Psoas muscle (tissue), 7 donors: ENCODE measurements at regions not wholly inside any gene's neighbourhood (a gene's known extent, or its start where the extent isn't known, plus 50 kb on each side); places are given as distances from the start of the nearest gene placed in this dataset.

Experiments used
- ATAC-seq, 4 donors: fragments of 200-7000 bp; cut with Tn5 transposase; one replicate each; pipeline ENCODE4 v1.9.1; 2020; ENCODE audit warnings: moderate library complexity in 3 of 4, mild to moderate bottlenecking in 2 of 4
- DNase-seq, 2 donors: peaks; one replicate each; pipeline ENCODE4 v3.0.0-alpha.2; 2020
- H3K27ac ChIP-seq: fragments of 200-600 bp; one replicate; pipeline ENCODE4 v1.8.0; 2022
- H3K27me3 ChIP-seq, 3 donors: fragments of 200-600 bp in 1 of 3; one replicate each; pipeline versions ENCODE4 v1.6.1 to v1.8.0; 2013 to 2022; ENCODE audit warnings: low read length in 2 of 3, mild to moderate bottlenecking in 2 of 3, moderate library complexity in 1 of 3; ENCODE audit not compliant: insufficient read depth in 3 of 3
- H3K36me3 ChIP-seq, 2 donors: fragments of 200-600 bp in 1 of 2; one replicate each; pipeline versions ENCODE4 v1.6.1 to v1.8.0; 2013 to 2022; ENCODE audit warnings: low read depth in 1 of 2, mild to moderate bottlenecking in 1 of 2, moderate library complexity in 1 of 2; ENCODE audit not compliant: insufficient read depth in 1 of 2
- H3K4me1 ChIP-seq: fragments of 200-600 bp; one replicate; pipeline ENCODE4 v1.8.0; 2022
- H3K4me3 ChIP-seq: fragments of 200-600 bp; one replicate; pipeline ENCODE4 v1.8.0; 2022; ENCODE audit warnings: mild to moderate bottlenecking
- H3K9me3 ChIP-seq: fragments of 200-600 bp; one replicate; pipeline ENCODE4 v1.8.0; 2022
- WGBS, 3 donors: extraction: QIAGEN DNeasy Blood & Tissue Kit; methylation state at CpG; one replicate each; pipeline versions ENCODE4 v1.1.6 to v1.1.7; 2013; 5-methylcytosine and 5-hydroxymethylcytosine counted together
- intact Hi-C, 2 donors: fragments of 100-400 bp; cut with DNase I; formaldehyde crosslinking; loops; one replicate each; pipeline versions ENCODE4 v1.11.0 to v1.14.2; 2022
- TF ChIP-seq, protein P1 (sequence below): fragments of 200-600 bp; IDR thresholded peaks from one replicate; pipeline ENCODE4 v1.8.0; 2022; ENCODE audit warnings: antibody characterized with exemption
- donor health status: healthy with polysubstance abuse.
- donor health status: DM: no; HTN: no; CAD: no; lungs with moderate emphysema.
- donor health status: Bipolar disorder and iron deficiency.
- donor health status: healthy.
- donor health status: DM: yes; HTN: yes; CAD: no.
- donor health status: DM: no; HTN: no; CAD: no.
- donor health status: DM: yes; HTN: yes; CAD: no.

DNA sequence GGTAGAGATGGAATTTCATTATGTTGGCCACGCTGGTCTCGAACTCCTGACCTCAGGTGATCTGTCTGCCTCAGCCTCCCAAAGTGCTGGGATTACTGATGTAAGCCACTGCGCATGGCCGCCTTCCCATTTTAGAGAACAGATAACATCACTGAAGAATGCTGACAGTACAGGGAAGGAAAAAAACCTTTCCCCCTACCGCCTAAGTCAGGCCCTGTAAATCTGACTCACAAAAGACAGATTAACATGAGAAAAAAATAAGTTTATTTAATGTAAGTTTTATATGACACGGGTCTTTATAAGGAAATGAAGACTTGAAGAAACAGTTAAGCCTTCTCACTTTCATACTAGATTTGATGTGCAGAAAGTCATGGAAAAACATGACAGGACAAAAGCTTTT lies 227.2 kb upstream of the ZNF608 start:
- no peaks in the 10 kb centered on the region for H3K9me3 ChIP-seq
- H3K27me3 ChIP-seq = no peaks in the 10 kb centered on the region
- no peaks in the 10 kb centered on the region for H3K36me3 ChIP-seq
- H3K4me1 ChIP-seq = no peaks in the 10 kb centered on the region
- no peak overlapping the region for H3K27ac ChIP-seq
- intact Hi-C loops = no loop called here
- ATAC-seq = no peak
- WGBS, 3 donors = 94 to 95% (median 95%) methylated on average over 6 of the region's 6 CpGs
- TF ChIP-seq, protein P1, sequence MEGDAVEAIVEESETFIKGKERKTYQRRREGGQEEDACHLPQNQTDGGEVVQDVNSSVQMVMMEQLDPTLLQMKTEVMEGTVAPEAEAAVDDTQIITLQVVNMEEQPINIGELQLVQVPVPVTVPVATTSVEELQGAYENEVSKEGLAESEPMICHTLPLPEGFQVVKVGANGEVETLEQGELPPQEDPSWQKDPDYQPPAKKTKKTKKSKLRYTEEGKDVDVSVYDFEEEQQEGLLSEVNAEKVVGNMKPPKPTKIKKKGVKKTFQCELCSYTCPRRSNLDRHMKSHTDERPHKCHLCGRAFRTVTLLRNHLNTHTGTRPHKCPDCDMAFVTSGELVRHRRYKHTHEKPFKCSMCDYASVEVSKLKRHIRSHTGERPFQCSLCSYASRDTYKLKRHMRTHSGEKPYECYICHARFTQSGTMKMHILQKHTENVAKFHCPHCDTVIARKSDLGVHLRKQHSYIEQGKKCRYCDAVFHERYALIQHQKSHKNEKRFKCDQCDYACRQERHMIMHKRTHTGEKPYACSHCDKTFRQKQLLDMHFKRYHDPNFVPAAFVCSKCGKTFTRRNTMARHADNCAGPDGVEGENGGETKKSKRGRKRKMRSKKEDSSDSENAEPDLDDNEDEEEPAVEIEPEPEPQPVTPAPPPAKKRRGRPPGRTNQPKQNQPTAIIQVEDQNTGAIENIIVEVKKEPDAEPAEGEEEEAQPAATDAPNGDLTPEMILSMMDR = no peak
- H3K4me3 ChIP-seq = no peak overlapping the region
- no peak for DNase-seq

DNA sequence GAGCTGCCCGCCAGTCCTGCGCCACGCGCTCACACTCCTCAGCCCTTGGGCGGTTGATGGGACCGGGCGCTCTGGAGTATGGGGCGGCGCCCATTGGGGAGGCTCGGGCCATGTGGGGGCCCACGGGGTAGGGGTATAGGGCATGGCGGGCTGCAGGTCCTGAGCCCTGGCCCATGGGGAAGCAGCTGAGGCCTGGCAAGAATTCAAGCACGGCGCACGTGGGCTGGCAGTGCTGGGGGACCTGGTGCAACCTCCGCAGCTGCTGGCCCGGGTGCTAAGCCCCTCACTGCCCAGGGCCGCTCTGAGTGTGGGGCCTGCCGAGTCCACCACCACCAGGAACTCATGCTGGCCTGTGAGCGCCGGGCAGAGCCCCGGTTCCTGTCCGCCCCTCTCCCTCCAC lies 229.6 kb upstream of the ZNF608 start:
- DNase-seq (peak in 1 of 2 donors; percentile 14), ATAC-seq (no peak)
- intact Hi-C loops = no loop called here
- H3K27me3 ChIP-seq = no peaks in the 10 kb centered on the region
- no peak overlapping the region for H3K4me3 ChIP-seq
- no peak overlapping the region for H3K27ac ChIP-seq
- TF ChIP-seq, protein P1 = no peak
- no peaks in the 10 kb centered on the region for H3K4me1 ChIP-seq
- H3K9me3 ChIP-seq = no peaks in the 10 kb centered on the region
- H3K36me3 ChIP-seq = no peaks in the 10 kb centered on the region
- 95 to 99% (median 96%) methylated on average over 22 to 23 of the region's 23 CpGs for WGBS, 3 donors

DNA sequence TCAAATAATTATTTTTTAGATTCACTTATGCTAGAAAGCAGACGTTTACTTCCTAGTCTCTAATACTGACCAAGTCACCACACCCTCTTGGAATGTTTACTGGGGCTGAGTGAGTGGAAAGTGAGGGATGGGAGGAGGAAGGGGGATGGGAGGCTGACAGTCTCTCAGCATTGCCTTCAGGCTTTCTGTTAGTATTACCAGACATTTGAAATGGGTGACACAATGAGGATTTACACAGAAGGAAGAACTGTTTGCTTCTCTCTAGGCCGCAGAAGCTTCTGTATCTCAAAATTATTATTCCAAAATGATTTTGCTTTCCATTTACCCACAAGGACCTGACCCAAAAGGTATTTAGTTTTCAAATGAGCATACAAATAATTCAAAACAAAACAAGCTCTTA lies 232.8 kb upstream of the ZNF608 start:
- TF ChIP-seq, protein P1 = no peak
- H3K4me1 ChIP-seq = no peaks in the 10 kb centered on the region
- H3K27ac ChIP-seq = no peak overlapping the region
- H3K27me3 ChIP-seq = no peaks in the 10 kb centered on the region
- DNase-seq = no peak
- H3K4me3 ChIP-seq = no peak overlapping the region
- H3K9me3 ChIP-seq = no peaks in the 10 kb centered on the region
- intact Hi-C loops = no loop called here
- 53 to 66% (median 59%) methylated on average over 2 of the region's 2 CpGs for WGBS, 3 donors
- H3K36me3 ChIP-seq = no peaks in the 10 kb centered on the region
- no peak for ATAC-seq

DNA sequence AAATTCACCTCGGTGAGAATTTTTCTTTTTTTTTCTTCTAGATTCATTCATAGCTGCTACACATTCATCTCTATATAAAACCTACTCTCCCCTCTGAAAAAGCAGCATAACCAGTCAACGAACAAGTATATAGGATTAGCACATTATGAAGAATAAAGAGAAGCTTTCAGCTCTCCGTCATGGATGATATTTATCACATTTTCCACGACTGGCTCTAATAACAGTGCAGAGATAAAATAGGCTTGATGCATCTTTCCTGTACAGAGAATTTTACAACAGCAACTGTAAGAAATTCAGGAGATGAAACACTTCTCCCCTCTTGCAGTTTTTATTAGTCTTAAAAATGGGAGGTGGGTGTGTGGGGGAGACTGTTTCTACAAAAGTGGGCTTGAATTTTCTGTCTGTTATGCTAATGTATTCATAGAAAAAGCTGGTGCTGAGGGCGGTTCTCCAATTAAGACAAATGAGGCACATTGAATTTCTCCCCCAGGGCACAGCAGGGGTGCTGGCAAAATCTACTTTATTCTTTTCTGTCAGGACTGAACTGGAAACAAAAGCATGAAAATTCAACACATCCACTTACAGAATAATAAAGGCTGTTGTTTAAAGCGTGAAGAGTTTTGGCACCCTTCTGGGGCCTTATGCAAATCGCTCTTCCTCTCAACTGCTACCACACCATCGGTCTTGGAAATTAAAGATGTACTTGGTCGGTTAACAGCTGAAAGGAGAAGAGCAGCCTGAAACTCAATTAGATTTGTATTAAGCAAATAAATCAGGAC lies 233.9 kb upstream of the ZNF608 start:
- TF ChIP-seq, protein P1 = no peak
- intact Hi-C loops = no loop called here
- H3K4me3 ChIP-seq = no peak overlapping the region
- no peak overlapping the region for H3K27ac ChIP-seq
- no peaks in the 10 kb centered on the region for H3K4me1 ChIP-seq
- no peaks in the 10 kb centered on the region for H3K9me3 ChIP-seq
- H3K27me3 ChIP-seq = no peaks in the 10 kb centered on the region
- no peaks in the 10 kb centered on the region for H3K36me3 ChIP-seq
- ATAC-seq (no peak), DNase-seq (no peak)
- WGBS, 3 donors = 41 to 58% (median 43%) methylated on average over 9 of the region's 9 CpGs

DNA sequence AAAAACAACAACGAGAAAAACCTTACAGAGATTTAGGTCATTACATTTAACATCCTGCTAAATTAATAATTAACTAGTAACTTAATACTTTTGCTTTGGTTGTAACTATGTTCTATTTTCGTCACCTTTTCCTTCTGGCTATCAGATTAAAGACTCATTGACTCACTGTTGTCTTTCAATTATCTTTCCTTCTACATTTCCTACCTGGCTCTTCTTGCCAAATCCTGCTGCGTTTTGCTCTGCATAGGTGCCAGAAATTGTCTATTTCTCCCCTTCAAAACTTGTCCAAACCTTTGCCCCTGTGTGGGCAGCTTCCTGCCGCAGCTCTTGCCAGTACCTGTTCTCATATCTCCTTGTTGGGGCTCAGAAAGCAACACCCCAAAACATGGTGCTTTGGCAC lies 235.5 kb upstream of the ZNF608 start:
- no peak for ATAC-seq
- Histone ChIP-seq H3K36me3 (no peaks in the 10 kb centered on the region), H3K4me1 (no peaks in the 10 kb centered on the region), H3K9me3 (no peaks in the 10 kb centered on the region), H3K27me3 (no peaks in the 10 kb centered on the region), H3K4me3 (no peak overlapping the region), H3K27ac (no peak overlapping the region)
- intact Hi-C loops = no loop called here
- 67 to 80% (median 72%) methylated on average over 4 of the region's 4 CpGs for WGBS, 3 donors
- TF ChIP-seq, protein P1 = no peak
- no peak for DNase-seq
